GM20431 (cell line): ENCODE measurements at regions not wholly inside any gene's neighbourhood (a gene's known extent, or its start where the extent isn't known, plus 50 kb on each side); places are given as distances from the start of the nearest gene placed in this dataset.

Experiments used
- in situ Hi-C: fragments of 300-500 bp; cut with MseI, MboI; formaldehyde crosslinking; loops from one replicate; pipeline ENCODE4 v1.15.0; 2020; ENCODE audit warnings: low sequenced_read_pairs; ENCODE audit not compliant: unreplicated experiment

- in situ Hi-C loops: no loop called here
Measured at GRCh38 chr5:8961219-8961618, 584.7 kb downstream of the SEMA5A start.

- in situ Hi-C loops: no loop called here
Measured at GRCh38 chr5:8961956-8962355, 583.9 kb downstream of the SEMA5A start.

GRCh38 chr5:8981016-8981415, 564.9 kb downstream of the SEMA5A start:
- in situ Hi-C loops: no loop called here

GRCh38 chr5:8981496-8981895, 564.4 kb downstream of the SEMA5A start:
- in situ Hi-C loops: no loop called here

GRCh38 chr5:8984386-8984785, 561.5 kb downstream of the SEMA5A start:
- in situ Hi-C loops: no loop called here
